Astrocyte of the spinal cord (primary cell): ENCODE measurements at regions not wholly inside any gene's neighbourhood (a gene's known extent, or its start where the extent isn't known, plus 50 kb on each side); places are given as distances from the start of the nearest gene placed in this dataset.

ENCODE experiments used
- DNase-seq: peaks from one replicate; pipeline ENCODE4 v3.0.0; 2011; ENCODE audit warnings: low read depth, low spot score
- H3K4me3 ChIP-seq: 2 replicates; pipeline ENCODE4 v1.5.1; 2011; ENCODE audit warnings: low read depth, mild to moderate bottlenecking, low read length, moderate library complexity
- CTCF ChIP-seq: IDR thresholded peaks from 2 replicates; pipeline ENCODE4 v1.5.1; 2012; ENCODE audit warnings: low read depth, mild to moderate bottlenecking, low read length, inconsistent platforms
- in situ Hi-C: cut with HindIII; loops from 2 replicates; pipeline ENCODE4 v1.10.0; 2017; ENCODE audit warnings: low sequenced_read_pairs

DNA sequence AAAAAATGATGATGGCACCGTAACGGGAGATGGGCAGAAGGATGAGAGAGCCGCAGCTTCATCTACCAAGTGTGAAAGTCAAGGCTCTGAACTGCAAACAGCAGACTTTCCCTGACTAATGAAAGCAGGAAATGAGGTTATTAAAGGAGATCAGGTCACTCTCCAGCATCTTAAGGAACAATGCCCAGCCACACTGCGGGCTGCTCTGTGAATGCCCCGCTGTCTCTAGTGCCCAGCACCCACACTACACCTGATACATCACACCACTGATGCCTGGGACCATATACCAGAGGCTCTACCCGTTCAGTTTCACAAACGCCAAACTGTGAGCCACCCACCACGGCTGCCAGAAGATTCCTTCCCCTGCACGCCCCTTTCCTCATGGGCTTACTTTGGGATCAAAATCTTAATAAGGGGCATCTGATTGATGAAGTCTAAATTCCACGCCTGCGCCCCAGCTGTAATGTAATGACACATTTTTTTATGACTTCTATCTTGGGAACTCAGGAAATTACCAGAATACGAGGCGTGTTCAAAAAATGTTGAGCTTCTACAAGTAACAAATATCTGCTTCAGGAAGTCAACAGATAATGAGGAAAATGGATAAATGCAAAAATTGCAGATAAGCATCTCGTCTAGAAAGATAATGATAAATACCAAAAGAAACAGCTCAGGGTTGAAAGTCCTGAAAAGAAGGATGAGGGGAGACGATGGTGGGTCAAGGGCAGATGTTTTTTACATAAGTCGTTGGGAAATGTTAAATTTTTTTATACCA, 72.0 kb downstream of the MIS18A start:
- no peak for DNase-seq
- no peak overlapping the region for H3K4me3 ChIP-seq
- in situ Hi-C loops = no loop called here
- no peak for TF ChIP-seq CTCF

- H3K4me3 ChIP-seq = no peak overlapping the region
- TF ChIP-seq CTCF = no peak
- DNase-seq = no peak
- in situ Hi-C loops = no loop called here
Observed at GRCh38 chr21:32203877-32204480, 74.9 kb downstream of the MIS18A start.

DNA sequence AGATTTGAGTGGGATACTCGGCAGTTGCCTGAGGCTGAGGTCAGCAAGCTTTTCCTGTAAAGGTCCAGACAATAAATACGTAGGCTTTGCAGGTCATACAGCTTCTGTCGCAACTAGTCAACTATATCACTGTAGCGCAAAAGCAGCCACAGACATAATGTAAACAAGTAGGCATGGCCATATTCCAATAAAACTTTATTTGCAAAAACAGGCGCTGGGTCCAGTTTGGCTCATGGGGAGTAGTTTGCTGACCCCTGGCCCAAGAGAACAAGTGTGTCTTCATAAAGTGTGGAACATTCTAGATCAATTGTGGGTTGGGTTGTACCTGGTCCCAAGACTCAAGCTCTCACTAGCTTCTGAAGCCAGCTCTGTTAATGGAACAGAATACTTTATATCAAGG, 78.8 kb downstream of the MIS18A start:
- H3K4me3 ChIP-seq = no peak overlapping the region
- TF ChIP-seq CTCF = no peak
- in situ Hi-C loops = no loop called here
- DNase-seq = no peak

- in situ Hi-C loops = no loop called here
- no peak for DNase-seq
- TF ChIP-seq CTCF = no peak
- H3K4me3 ChIP-seq = no peak overlapping the region
Observed at GRCh38 chr21:32198384-32198783, 80.5 kb downstream of the MIS18A start.

- no peak for DNase-seq
- no peak for TF ChIP-seq CTCF
- in situ Hi-C loops = no loop called here
- H3K4me3 ChIP-seq = no peak overlapping the region
Observed at GRCh38 chr21:32197896-32198295, 81.0 kb downstream of the MIS18A start.

- no peak for DNase-seq
- in situ Hi-C loops = no loop called here
- no peak for TF ChIP-seq CTCF
- H3K4me3 ChIP-seq = no peak overlapping the region
Observed at GRCh38 chr21:32196001-32196400, 82.8 kb downstream of the MIS18A start.
